ENCODE measurements at regions not wholly inside any gene's neighbourhood (a gene's known extent, or its start where the extent isn't known, plus 50 kb on each side); places are given as distances from the start of the nearest gene placed in this dataset.
A peak's percentile ranks its signal among the peaks of the same experiment; 100 is the strongest.
"Not testable (repeated sequence)": the region's sequence is repeated elsewhere in the genome, so short reads cannot be mapped to it uniquely, and the experiment has no call there.

DNA sequence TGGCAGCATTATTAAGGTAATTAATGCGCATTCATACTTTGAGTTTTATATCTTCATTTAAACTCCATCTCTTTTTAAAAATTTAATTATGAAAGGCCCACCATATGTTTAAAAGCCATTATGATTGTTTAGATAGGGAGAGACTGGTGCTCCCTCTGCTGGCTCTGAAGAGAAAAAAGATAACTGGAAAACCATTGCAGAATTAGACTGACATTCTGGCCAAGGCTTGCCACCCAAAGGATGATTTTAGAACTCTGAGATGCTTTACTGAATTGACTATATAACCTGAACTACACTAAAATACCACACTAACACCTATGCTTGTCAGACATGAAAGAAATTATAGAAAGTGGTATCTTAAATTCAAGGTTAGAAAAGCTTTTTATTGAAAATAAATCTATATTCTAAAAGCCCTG, 127.6 kb upstream of the SPOPL start:
- Mint-ChIP-seq H3K4me1 (no peaks in the 10 kb centered on the region), H3K4me3 (no peak overlapping the region), H3K36me3 (ENCODE audit: low read depth) (no peaks in the 10 kb centered on the region), H3K9me3 (no peaks in the 10 kb centered on the region), H3K27ac (no peak overlapping the region), H3K27me3 (ENCODE audit: low read depth) (no peaks in the 10 kb centered on the region)
- TF ChIP-seq, protein P1, sequence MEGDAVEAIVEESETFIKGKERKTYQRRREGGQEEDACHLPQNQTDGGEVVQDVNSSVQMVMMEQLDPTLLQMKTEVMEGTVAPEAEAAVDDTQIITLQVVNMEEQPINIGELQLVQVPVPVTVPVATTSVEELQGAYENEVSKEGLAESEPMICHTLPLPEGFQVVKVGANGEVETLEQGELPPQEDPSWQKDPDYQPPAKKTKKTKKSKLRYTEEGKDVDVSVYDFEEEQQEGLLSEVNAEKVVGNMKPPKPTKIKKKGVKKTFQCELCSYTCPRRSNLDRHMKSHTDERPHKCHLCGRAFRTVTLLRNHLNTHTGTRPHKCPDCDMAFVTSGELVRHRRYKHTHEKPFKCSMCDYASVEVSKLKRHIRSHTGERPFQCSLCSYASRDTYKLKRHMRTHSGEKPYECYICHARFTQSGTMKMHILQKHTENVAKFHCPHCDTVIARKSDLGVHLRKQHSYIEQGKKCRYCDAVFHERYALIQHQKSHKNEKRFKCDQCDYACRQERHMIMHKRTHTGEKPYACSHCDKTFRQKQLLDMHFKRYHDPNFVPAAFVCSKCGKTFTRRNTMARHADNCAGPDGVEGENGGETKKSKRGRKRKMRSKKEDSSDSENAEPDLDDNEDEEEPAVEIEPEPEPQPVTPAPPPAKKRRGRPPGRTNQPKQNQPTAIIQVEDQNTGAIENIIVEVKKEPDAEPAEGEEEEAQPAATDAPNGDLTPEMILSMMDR (IDR thresholded peaks at IDR 0.05; ENCODE audit: unreplicated experiment in 3 of 3) = peak; percentile 57 to 90 (median 68)

DNA sequence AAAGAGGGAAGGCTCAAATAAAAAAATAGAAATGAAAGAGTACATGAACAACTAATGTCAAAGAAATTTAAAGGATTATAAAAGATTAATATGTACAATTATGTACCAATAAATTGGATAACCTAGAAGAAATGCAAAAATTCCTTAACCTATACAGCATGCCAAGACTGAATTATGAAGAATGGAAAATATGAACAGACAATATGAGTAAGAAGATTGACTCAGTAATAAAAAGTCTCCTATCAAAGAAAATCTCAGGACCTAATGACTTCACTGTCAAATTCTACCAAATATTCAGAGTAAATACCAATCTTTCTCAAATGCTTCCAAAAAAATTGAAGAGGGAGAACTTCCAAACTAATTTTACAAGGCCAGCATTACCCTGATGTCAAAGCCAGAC, 120.2 kb upstream of the SPOPL start:
- TF ChIP-seq, protein P1 (IDR thresholded peaks at IDR 0.05; ENCODE audit: unreplicated experiment in 3 of 3) = no peak
- H3K27me3 Mint-ChIP-seq (ENCODE audit: low read depth) = peaks cover 3% of the 10 kb centered on the region
- H3K27ac Mint-ChIP-seq = no peak overlapping the region
- H3K9me3 Mint-ChIP-seq = no peaks in the 10 kb centered on the region
- H3K4me3 Mint-ChIP-seq = no peak overlapping the region
- H3K4me1 Mint-ChIP-seq = no peaks in the 10 kb centered on the region
- H3K36me3 Mint-ChIP-seq (ENCODE audit: low read depth) = no peaks in the 10 kb centered on the region

DNA sequence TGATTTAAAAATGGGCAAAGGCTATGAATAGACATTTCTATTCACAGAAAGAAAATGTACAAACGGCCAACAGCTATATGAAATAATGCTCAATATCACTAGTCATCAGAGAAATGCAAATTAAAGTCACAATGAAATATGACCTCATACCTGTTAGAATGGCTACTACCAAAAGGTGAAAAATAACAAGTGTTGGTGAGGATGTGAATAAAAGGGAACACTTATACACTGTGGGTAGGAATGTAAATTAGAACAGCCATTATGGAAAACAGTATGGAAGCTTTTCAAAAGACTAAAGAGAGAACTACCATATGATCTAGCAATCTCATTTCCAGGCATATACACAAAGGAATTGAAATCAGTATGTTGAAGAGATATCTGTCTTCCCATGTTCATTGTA, 118.9 kb upstream of the SPOPL start:
- TF ChIP-seq, protein P1 (IDR thresholded peaks at IDR 0.05; ENCODE audit: unreplicated experiment in 3 of 3) = no peak
- no peak overlapping the region for H3K4me3 Mint-ChIP-seq
- H3K27me3 Mint-ChIP-seq (ENCODE audit: low read depth) = peaks cover 3% of the 10 kb centered on the region
- H3K4me1 Mint-ChIP-seq = no peaks in the 10 kb centered on the region
- no peaks in the 10 kb centered on the region for H3K36me3 Mint-ChIP-seq (ENCODE audit: low read depth)
- no peak overlapping the region for H3K27ac Mint-ChIP-seq
- H3K9me3 Mint-ChIP-seq = no peaks in the 10 kb centered on the region

DNA sequence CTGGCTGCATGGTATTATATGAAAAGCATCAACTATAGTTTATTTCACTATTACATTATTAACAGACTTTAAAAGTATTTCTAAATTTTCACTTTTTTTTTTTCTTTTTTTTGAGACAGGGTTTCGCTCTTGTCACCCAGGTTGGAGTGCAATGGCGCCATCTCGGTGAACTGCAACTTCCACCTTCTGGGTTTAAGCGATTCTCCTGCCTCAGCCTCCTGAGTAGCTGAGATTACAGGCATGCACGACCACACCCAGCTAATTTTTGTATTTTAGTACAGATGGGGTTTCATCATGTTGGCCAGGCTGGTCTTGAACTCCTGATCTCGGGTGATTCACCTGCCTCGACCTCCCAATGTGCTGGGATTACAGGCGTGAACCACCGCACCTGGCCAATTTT, 115.4 kb upstream of the SPOPL start:
- not testable (repeated sequence) for H3K4me1 Mint-ChIP-seq; H3K27me3 Mint-ChIP-seq (ENCODE audit: low read depth); H3K27ac Mint-ChIP-seq; H3K4me3 Mint-ChIP-seq; H3K9me3 Mint-ChIP-seq; H3K36me3 Mint-ChIP-seq (ENCODE audit: low read depth)

DNA sequence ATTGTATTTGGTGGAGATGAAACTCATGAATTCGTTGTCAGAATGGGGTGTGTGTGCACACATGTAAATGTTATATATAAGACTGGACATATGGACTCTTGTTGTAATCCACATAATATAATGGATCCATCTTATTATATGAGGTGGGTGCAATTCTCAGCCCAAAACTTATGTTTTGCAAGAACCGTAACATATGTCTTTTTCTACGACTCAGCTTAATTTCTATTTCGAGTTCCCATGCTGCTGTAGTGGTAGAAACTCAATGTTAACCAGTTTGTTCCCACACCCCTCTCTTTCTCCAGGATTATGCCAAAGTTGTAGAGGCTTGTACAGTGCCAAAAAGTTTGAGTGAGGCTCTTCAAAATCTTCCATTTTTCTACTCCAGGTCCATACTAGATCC, 112.5 kb upstream of the SPOPL start:
- peak overlapping the region in 1 of 3 experiments; percentile 48 for H3K27ac Mint-ChIP-seq
- H3K4me3 Mint-ChIP-seq = no peak overlapping the region
- H3K9me3 Mint-ChIP-seq = no peaks in the 10 kb centered on the region
- no peaks in the 10 kb centered on the region for H3K27me3 Mint-ChIP-seq (ENCODE audit: low read depth)
- no peaks in the 10 kb centered on the region for H3K36me3 Mint-ChIP-seq (ENCODE audit: low read depth)
- TF ChIP-seq, protein P1 (IDR thresholded peaks at IDR 0.05; ENCODE audit: unreplicated experiment in 3 of 3) = no peak
- peaks cover 5% of the 10 kb centered on the region for H3K4me1 Mint-ChIP-seq

DNA sequence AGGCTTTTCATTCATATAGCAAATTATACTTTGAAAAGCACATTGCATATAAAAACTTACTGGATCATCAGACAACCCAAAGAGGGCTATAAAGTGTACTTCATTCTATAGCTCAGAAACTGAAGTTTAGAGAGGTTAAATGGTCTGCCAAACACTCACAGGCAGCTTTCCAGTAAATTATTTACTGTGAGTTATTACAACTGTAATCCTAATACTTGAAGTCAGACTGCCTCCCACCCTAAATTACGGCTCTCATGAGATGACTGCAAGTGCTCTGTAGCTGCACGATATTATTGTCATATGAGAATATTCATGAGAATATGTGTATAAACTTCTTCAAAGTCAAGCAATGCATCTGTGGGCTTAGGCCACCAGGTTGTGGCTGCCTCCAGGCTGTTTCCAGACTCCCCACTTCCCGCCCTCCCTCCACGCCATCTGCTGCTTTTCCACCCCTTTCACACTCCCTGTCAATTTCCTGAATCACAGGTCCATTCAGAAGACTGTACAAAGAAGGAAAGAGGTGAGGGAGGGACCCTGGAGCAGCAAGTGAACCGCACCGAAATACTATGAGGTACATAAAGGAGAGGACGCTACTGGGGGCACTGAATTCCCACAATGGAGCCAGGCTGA, 111.1 kb upstream of the SPOPL start:
- no peaks in the 10 kb centered on the region for H3K9me3 Mint-ChIP-seq
- TF ChIP-seq, protein P1 (IDR thresholded peaks at IDR 0.05; ENCODE audit: unreplicated experiment in 3 of 3) = no peak
- H3K27ac Mint-ChIP-seq = peak overlapping the region; percentile 20 to 87 (median 29)
- no peak overlapping the region for H3K4me3 Mint-ChIP-seq
- peaks cover 5% of the 10 kb centered on the region for H3K4me1 Mint-ChIP-seq
- H3K27me3 Mint-ChIP-seq (ENCODE audit: low read depth) = no peaks in the 10 kb centered on the region
- no peaks in the 10 kb centered on the region for H3K36me3 Mint-ChIP-seq (ENCODE audit: low read depth)

Measured in nephron (organoid).